ENCODE measurements at regions not wholly inside any gene's neighbourhood (a gene's known extent, or its start where the extent isn't known, plus 50 kb on each side); places are given as distances from the start of the nearest gene placed in this dataset.

DNA sequence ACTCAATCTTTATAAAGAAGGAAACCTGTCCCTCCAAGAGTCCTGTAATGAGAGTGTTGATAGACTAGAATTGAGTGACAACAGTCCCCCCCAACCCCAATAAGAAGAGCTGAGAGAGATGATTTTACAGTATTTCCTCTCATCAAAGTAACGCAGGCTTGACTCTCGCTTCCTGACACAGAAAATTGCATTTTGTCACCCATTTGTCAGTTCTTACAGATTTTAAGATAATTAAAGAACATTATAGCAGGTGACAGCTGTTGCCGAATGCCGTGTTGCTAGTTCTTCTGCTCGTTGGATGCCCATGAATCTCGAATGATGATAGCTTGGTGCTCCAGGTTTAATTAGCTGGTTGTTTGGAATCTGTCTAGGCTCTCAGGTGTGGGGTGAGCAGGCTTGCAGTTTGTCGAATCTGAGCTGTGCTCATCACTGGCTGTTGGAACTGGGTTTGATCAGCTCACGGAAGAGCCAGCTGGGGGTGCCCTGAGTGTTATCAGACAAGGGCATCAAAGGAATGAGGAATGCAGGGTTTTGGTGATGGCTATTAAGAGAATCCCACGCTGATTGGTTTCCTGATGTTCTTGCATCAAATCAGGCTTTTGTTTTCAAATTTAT, 84.8 kb upstream of the CPHXL start:
- in situ Hi-C loops (cut with MboI; ENCODE audit: low sequenced_read_pairs) (no loop called here), dilution Hi-C loops (cut with HindIII; ENCODE audit: low sequenced_read_pairs, unreplicated experiment) (no loop called here), intact Hi-C loops (cut with micrococcal nuclease) (no loop called here)
- Histone ChIP-seq H2BK120ac (ENCODE audit: low read depth, low read length) (no peak overlapping the region), H3K4me1 (ENCODE audit: control insufficient read depth, insufficient read depth, low read length) (no peaks in the 10 kb centered on the region), H2BK15ac (ENCODE audit: low read depth, low read length) (no peak overlapping the region), H3K23ac (ENCODE audit: low read depth, low read length) (no peak overlapping the region), H4K8ac (ENCODE audit: low read depth in 2 of 2, low read length in 2 of 2) (no peak overlapping the region), H3K4me2 (ENCODE audit: low read depth, low read length) (no peak overlapping the region), H3K4me3 (ENCODE audit: insufficient read depth, low read depth, low read length) (no peak overlapping the region), H2AFZ (replicated peaks; ENCODE audit: low read length, poor library complexity) (no peak overlapping the region), H3K9me1 (ENCODE audit: insufficient read depth, low read length) (no peaks in the 10 kb centered on the region), H3K18ac (ENCODE audit: low read depth, low read length) (no peak overlapping the region), H3K27me3 (ENCODE audit: control insufficient read depth, insufficient read depth, low read length) (no peaks in the 10 kb centered on the region), H3K14ac (replicated peaks; ENCODE audit: low read depth, low read length) (no peak overlapping the region), H3K9me3 (ENCODE audit: control insufficient read depth, insufficient read depth, low read length) (no peaks in the 10 kb centered on the region), H3K56ac (ENCODE audit: extremely low read depth, insufficient read depth, low read length) (no peak overlapping the region), H2BK20ac (ENCODE audit: low read depth, low read length) (no peak overlapping the region), H3K4ac (ENCODE audit: low read depth, low read length) (no peak overlapping the region), H4K91ac (ENCODE audit: insufficient read depth, low read depth, low read length) (no peak overlapping the region), H3K79me1 (ENCODE audit: low read depth in 1 of 2, low read length in 2 of 2) (no peaks in the 10 kb centered on the region), H3K27ac (ENCODE audit: insufficient read depth, low read length) (no peak overlapping the region), H4K5ac (ENCODE audit: low read depth, low read length) (no peak overlapping the region), H2AK5ac (ENCODE audit: low read depth, low read length) (no peak overlapping the region), H3K9ac (ENCODE audit: low read depth, low read length) (no peak overlapping the region), H3K36me3 (ENCODE audit: control insufficient read depth, insufficient read depth, low read length) (no peaks in the 10 kb centered on the region), H2AK9ac (replicated peaks; ENCODE audit: low read depth, low read length, poor library complexity) (no peak overlapping the region), H4K20me1 (ENCODE audit: insufficient read depth, low read length) (no peaks in the 10 kb centered on the region), H2BK5ac (ENCODE audit: low read depth, low read length, poor library complexity, severe bottlenecking) (no peak overlapping the region)
- TF ChIP-seq CEBPB (IDR thresholded peaks at IDR 0.05; ENCODE audit: low read depth, low read length) (no peak), MAZ (IDR thresholded peaks at IDR 0.05; ENCODE audit: borderline replicate concordance, low read depth, low read length) (no peak), RAD21 (IDR thresholded peaks at IDR 0.05; ENCODE audit: low read length) (no peak), MAFK (IDR thresholded peaks at IDR 0.05; ENCODE audit: low read depth, low read length) (no peak), NFE2L2 (IDR thresholded peaks at IDR 0.05; ENCODE audit: low read depth, low read length) (no peak), POLR2A (IDR thresholded peaks at IDR 0.05; ENCODE audit: low read depth, low read length) (no peak), FOS (IDR thresholded peaks at IDR 0.05; ENCODE audit: low read depth, low read length) (no peak), RFX5 (IDR thresholded peaks at IDR 0.05; ENCODE audit: low read depth, low read length) (no peak), BHLHE40 (IDR thresholded peaks at IDR 0.05; ENCODE audit: low read depth, low read length) (no peak), RCOR1 (IDR thresholded peaks at IDR 0.05; ENCODE audit: insufficient replicate concordance, low read length) (no peak), CHD1 (IDR thresholded peaks at IDR 0.05; ENCODE audit: low read depth, low read length) (no peak), MXI1 (IDR thresholded peaks at IDR 0.05; ENCODE audit: borderline replicate concordance, low read depth, low read length) (no peak), SMC3 (IDR thresholded peaks at IDR 0.05; ENCODE audit: low read depth, low read length) (no peak)
- TF ChIP-seq, protein P1, sequence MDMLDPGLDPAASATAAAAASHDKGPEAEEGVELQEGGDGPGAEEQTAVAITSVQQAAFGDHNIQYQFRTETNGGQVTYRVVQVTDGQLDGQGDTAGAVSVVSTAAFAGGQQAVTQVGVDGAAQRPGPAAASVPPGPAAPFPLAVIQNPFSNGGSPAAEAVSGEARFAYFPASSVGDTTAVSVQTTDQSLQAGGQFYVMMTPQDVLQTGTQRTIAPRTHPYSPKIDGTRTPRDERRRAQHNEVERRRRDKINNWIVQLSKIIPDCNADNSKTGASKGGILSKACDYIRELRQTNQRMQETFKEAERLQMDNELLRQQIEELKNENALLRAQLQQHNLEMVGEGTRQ (IDR thresholded peaks at IDR 0.05; ENCODE audit: low read depth, low read length), result no peak
- TF ChIP-seq, protein P2, sequence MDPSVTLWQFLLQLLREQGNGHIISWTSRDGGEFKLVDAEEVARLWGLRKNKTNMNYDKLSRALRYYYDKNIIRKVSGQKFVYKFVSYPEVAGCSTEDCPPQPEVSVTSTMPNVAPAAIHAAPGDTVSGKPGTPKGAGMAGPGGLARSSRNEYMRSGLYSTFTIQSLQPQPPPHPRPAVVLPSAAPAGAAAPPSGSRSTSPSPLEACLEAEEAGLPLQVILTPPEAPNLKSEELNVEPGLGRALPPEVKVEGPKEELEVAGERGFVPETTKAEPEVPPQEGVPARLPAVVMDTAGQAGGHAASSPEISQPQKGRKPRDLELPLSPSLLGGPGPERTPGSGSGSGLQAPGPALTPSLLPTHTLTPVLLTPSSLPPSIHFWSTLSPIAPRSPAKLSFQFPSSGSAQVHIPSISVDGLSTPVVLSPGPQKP (IDR thresholded peaks at IDR 0.05; ENCODE audit: borderline replicate concordance, low read depth, low read length), result no peak
- TF ChIP-seq, protein P3, sequence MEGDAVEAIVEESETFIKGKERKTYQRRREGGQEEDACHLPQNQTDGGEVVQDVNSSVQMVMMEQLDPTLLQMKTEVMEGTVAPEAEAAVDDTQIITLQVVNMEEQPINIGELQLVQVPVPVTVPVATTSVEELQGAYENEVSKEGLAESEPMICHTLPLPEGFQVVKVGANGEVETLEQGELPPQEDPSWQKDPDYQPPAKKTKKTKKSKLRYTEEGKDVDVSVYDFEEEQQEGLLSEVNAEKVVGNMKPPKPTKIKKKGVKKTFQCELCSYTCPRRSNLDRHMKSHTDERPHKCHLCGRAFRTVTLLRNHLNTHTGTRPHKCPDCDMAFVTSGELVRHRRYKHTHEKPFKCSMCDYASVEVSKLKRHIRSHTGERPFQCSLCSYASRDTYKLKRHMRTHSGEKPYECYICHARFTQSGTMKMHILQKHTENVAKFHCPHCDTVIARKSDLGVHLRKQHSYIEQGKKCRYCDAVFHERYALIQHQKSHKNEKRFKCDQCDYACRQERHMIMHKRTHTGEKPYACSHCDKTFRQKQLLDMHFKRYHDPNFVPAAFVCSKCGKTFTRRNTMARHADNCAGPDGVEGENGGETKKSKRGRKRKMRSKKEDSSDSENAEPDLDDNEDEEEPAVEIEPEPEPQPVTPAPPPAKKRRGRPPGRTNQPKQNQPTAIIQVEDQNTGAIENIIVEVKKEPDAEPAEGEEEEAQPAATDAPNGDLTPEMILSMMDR (conservative IDR thresholded peaks at IDR 0.05; ENCODE audit: low read depth, low read length), result no peak
- no peak for ATAC-seq (ENCODE audit: low read depth)
- POLR2A ChIA-PET (ENCODE audit: unreplicated experiment), result no interaction called here
- no TSS peak for BruUV-seq (replicated peaks)
- no peak for DNase-seq
- CTCF ChIA-PET, result interaction anchor here (0.9 kb wide), 1 partner anchor 842 kb away, joined by 3 read pairs; no protein-coding TSS in a partner anchor
- WGBS, 2 experiments (ENCODE audit: extremely low coverage in 2 of 2, insufficient read length in 1 of 2), result no CpG with 5 or more reads among the region's 9 CpGs

All from IMR-90 (cell line).